ENCODE measurements at regions not wholly inside any gene's neighbourhood (a gene's known extent, or its start where the extent isn't known, plus 50 kb on each side); places are given as distances from the start of the nearest gene placed in this dataset.

DNA sequence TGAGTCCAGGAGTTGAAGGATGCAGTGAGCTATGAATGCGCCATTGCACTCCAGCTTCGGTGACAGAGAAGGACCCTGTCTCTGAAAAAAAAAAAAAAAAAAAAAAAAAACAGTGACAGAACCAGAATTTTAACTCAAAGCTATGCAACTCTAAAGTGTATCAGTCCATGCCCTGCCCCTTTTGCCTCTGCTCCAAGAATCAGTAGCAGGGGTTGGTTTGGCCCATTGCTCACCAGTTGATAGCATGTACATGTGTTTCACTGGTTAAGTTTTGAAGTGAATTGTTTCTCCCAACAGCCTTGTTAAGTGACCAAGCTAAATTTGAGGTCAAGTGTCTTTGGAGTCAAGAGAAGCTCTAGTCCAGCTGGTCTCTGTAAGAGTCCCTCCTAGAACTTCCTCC lies 245.9 kb downstream of the PLPP3 start (continued):
- TF ChIP-seq, protein P1, sequence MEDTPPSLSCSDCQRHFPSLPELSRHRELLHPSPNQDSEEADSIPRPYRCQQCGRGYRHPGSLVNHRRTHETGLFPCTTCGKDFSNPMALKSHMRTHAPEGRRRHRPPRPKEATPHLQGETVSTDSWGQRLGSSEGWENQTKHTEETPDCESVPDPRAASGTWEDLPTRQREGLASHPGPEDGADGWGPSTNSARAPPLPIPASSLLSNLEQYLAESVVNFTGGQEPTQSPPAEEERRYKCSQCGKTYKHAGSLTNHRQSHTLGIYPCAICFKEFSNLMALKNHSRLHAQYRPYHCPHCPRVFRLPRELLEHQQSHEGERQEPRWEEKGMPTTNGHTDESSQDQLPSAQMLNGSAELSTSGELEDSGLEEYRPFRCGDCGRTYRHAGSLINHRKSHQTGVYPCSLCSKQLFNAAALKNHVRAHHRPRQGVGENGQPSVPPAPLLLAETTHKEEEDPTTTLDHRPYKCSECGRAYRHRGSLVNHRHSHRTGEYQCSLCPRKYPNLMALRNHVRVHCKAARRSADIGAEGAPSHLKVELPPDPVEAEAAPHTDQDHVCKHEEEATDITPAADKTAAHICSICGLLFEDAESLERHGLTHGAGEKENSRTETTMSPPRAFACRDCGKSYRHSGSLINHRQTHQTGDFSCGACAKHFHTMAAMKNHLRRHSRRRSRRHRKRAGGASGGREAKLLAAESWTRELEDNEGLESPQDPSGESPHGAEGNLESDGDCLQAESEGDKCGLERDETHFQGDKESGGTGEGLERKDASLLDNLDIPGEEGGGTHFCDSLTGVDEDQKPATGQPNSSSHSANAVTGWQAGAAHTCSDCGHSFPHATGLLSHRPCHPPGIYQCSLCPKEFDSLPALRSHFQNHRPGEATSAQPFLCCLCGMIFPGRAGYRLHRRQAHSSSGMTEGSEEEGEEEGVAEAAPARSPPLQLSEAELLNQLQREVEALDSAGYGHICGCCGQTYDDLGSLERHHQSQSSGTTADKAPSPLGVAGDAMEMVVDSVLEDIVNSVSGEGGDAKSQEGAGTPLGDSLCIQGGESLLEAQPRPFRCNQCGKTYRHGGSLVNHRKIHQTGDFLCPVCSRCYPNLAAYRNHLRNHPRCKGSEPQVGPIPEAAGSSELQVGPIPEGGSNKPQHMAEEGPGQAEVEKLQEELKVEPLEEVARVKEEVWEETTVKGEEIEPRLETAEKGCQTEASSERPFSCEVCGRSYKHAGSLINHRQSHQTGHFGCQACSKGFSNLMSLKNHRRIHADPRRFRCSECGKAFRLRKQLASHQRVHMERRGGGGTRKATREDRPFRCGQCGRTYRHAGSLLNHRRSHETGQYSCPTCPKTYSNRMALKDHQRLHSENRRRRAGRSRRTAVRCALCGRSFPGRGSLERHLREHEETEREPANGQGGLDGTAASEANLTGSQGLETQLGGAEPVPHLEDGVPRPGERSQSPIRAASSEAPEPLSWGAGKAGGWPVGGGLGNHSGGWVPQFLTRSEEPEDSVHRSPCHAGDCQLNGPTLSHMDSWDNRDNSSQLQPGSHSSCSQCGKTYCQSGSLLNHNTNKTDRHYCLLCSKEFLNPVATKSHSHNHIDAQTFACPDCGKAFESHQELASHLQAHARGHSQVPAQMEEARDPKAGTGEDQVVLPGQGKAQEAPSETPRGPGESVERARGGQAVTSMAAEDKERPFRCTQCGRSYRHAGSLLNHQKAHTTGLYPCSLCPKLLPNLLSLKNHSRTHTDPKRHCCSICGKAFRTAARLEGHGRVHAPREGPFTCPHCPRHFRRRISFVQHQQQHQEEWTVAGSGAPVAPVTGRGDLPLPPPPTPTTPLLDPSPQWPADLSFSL (CRISPR knock-in tag; IDR thresholded peaks at IDR 0.05): no peak
- TF ChIP-seq ZNF644 (CRISPR knock-in tag; IDR thresholded peaks at IDR 0.05; ENCODE audit: low read depth): no peak
- no peak for TF ChIP-seq ZNF607 (CRISPR knock-in tag; IDR thresholded peaks at IDR 0.05; ENCODE audit: borderline replicate concordance)
- TF ChIP-seq, protein P2, sequence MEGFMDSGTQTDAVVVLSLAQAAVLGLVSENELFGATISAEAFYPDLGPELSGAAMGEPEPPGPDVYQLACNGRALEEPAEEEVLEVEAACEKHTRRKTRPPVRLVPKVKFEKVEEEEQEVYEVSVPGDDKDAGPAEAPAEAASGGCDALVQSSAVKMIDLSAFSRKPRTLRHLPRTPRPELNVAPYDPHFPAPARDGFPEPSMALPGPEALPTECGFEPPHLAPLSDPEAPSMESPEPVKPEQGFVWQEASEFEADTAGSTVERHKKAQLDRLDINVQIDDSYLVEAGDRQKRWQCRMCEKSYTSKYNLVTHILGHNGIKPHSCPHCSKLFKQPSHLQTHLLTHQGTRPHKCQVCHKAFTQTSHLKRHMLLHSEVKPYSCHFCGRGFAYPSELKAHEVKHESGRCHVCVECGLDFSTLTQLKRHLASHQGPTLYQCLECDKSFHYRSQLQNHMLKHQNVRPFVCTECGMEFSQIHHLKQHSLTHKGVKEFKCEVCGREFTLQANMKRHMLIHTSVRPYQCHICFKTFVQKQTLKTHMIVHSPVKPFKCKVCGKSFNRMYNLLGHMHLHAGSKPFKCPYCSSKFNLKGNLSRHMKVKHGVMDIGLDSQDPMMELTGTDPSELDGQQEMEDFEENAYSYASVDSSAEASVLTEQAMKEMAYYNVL (CRISPR knock-in tag; IDR thresholded peaks at IDR 0.05; ENCODE audit: borderline replicate concordance): no peak
- TF ChIP-seq TBP (CRISPR knock-in tag; IDR thresholded peaks at IDR 0.05): no peak
- TF ChIP-seq, protein P3, sequence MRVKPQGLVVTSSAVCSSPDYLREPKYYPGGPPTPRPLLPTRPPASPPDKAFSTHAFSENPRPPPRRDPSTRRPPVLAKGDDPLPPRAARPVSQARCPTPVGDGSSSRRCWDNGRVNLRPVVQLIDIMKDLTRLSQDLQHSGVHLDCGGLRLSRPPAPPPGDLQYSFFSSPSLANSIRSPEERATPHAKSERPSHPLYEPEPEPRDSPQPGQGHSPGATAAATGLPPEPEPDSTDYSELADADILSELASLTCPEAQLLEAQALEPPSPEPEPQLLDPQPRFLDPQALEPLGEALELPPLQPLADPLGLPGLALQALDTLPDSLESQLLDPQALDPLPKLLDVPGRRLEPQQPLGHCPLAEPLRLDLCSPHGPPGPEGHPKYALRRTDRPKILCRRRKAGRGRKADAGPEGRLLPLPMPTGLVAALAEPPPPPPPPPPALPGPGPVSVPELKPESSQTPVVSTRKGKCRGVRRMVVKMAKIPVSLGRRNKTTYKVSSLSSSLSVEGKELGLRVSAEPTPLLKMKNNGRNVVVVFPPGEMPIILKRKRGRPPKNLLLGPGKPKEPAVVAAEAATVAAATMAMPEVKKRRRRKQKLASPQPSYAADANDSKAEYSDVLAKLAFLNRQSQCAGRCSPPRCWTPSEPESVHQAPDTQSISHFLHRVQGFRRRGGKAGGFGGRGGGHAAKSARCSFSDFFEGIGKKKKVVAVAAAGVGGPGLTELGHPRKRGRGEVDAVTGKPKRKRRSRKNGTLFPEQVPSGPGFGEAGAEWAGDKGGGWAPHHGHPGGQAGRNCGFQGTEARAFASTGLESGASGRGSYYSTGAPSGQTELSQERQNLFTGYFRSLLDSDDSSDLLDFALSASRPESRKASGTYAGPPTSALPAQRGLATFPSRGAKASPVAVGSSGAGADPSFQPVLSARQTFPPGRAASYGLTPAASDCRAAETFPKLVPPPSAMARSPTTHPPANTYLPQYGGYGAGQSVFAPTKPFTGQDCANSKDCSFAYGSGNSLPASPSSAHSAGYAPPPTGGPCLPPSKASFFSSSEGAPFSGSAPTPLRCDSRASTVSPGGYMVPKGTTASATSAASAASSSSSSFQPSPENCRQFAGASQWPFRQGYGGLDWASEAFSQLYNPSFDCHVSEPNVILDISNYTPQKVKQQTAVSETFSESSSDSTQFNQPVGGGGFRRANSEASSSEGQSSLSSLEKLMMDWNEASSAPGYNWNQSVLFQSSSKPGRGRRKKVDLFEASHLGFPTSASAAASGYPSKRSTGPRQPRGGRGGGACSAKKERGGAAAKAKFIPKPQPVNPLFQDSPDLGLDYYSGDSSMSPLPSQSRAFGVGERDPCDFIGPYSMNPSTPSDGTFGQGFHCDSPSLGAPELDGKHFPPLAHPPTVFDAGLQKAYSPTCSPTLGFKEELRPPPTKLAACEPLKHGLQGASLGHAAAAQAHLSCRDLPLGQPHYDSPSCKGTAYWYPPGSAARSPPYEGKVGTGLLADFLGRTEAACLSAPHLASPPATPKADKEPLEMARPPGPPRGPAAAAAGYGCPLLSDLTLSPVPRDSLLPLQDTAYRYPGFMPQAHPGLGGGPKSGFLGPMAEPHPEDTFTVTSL (CRISPR knock-in tag; IDR thresholded peaks at IDR 0.05; ENCODE audit: borderline replicate concordance): no peak
- TF ChIP-seq, protein P4, sequence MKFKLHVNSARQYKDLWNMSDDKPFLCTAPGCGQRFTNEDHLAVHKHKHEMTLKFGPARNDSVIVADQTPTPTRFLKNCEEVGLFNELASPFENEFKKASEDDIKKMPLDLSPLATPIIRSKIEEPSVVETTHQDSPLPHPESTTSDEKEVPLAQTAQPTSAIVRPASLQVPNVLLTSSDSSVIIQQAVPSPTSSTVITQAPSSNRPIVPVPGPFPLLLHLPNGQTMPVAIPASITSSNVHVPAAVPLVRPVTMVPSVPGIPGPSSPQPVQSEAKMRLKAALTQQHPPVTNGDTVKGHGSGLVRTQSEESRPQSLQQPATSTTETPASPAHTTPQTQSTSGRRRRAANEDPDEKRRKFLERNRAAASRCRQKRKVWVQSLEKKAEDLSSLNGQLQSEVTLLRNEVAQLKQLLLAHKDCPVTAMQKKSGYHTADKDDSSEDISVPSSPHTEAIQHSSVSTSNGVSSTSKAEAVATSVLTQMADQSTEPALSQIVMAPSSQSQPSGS (CRISPR knock-in tag; IDR thresholded peaks at IDR 0.05): no peak
- no peak for TF ChIP-seq ZSCAN20 (CRISPR knock-in tag; IDR thresholded peaks at IDR 0.05; ENCODE audit: borderline replicate concordance)
- no peak for TF ChIP-seq SMARCE1 (IDR thresholded peaks at IDR 0.05; ENCODE audit: borderline replicate concordance)
